WTC11 (cell line): ENCODE measurements at regions not wholly inside any gene's neighbourhood (a gene's known extent, or its start where the extent isn't known, plus 50 kb on each side); places are given as distances from the start of the nearest gene placed in this dataset.
A peak's percentile ranks its signal among the peaks of the same experiment; 100 is the strongest.
"Not testable (repeated sequence)": the region's sequence is repeated elsewhere in the genome, so short reads cannot be mapped to it uniquely, and the experiment has no call there.

Experiments
- ATAC-seq: fragments of 200-7000 bp; cut with Tn5 transposase; 2 replicates; pipeline ENCODE4 v1.10.0; 2021; ENCODE audit warnings: mild to moderate bottlenecking, moderate library complexity
- CTCF ChIA-PET: fragments of 300-600 bp; sonication (Branson Sonifier 250); formaldehyde crosslinking; loops from one replicate; lab custom pipeline; 2021; ENCODE audit warnings: antibody characterized with exemption; lab: Charles Lee
- POLR2A ChIA-PET: fragments of 350-600 bp; sonication (Branson Sonifier 250); formaldehyde crosslinking; loops from one replicate; lab custom pipeline; 2021; ENCODE audit warnings: antibody characterized with exemption; lab: Charles Lee
- DNase-seq: peaks from one replicate; pipeline ENCODE4 v3.0.0; 2021; ENCODE audit warnings: low spot score
- H3K27ac Mint-ChIP-seq: 2 replicates; pipeline ENCODE4 v1.8.0; 2021; ENCODE audit warnings: mixed read lengths
- H3K27me3 Mint-ChIP-seq: 2 replicates; pipeline ENCODE4 v1.8.0; 2021; ENCODE audit warnings: low read depth, mild to moderate bottlenecking, moderate library complexity, mixed read lengths
- H3K36me3 Mint-ChIP-seq: 2 replicates; pipeline ENCODE4 v1.8.0; 2021; ENCODE audit warnings: mixed read lengths
- H3K4me1 Mint-ChIP-seq: 2 replicates; pipeline ENCODE4 v1.8.0; 2022; ENCODE audit warnings: mixed read lengths
- H3K4me3 Mint-ChIP-seq: 2 replicates; pipeline ENCODE4 v1.8.0; 2021; ENCODE audit warnings: mild to moderate bottlenecking, moderate library complexity, mixed read lengths
- H3K9me3 Mint-ChIP-seq: 2 replicates; pipeline ENCODE4 v1.8.0; 2021; ENCODE audit warnings: mixed read lengths
- CBFB ChIP-seq: sonication (generic); formaldehyde crosslinking; IDR thresholded peaks from 2 replicates; pipeline ENCODE4 v1.8.1; 2022; ENCODE audit warnings: mild to moderate bottlenecking, low read depth, missing genetic modification reagents
- CDX4 ChIP-seq: fragments of 250-450 bp; sonication (Bioruptor Pico); IDR thresholded peaks from 2 replicates; pipeline ENCODE4 v1.9.0; 2021; ENCODE audit warnings: moderate library complexity, mild to moderate bottlenecking, inconsistent platforms, borderline replicate concordance
- ESRRA ChIP-seq: sonication (generic); formaldehyde crosslinking; IDR thresholded peaks from 2 replicates; pipeline ENCODE4 v1.8.1; 2022; ENCODE audit warnings: mild to moderate bottlenecking, missing genetic modification reagents, borderline replicate concordance
- GABPB1 ChIP-seq: sonication (generic); formaldehyde crosslinking; IDR thresholded peaks from 2 replicates; pipeline ENCODE4 v1.8.1; 2023; ENCODE audit warnings: mild to moderate bottlenecking, missing genetic modification reagents
- MAX ChIP-seq: sonication (generic); formaldehyde crosslinking; IDR thresholded peaks from 2 replicates; pipeline ENCODE4 v1.8.0; 2022; ENCODE audit warnings: mild to moderate bottlenecking, missing genetic modification reagents
- MLX ChIP-seq: sonication (generic); formaldehyde crosslinking; IDR thresholded peaks from 2 replicates; pipeline ENCODE4 v1.8.1; 2023; ENCODE audit warnings: mild to moderate bottlenecking, missing genetic modification reagents, moderate library complexity
- PRRX2 ChIP-seq: fragments of 250-450 bp; sonication (Bioruptor Pico); IDR thresholded peaks from 2 replicates; pipeline ENCODE4 v1.8.0; 2021; ENCODE audit warnings: mild to moderate bottlenecking
- RELA ChIP-seq: sonication (generic); formaldehyde crosslinking; IDR thresholded peaks from 2 replicates; pipeline ENCODE4 v1.8.1; 2022; ENCODE audit warnings: missing genetic modification reagents, mild to moderate bottlenecking, borderline replicate concordance
- SMAD3 ChIP-seq: sonication (generic); formaldehyde crosslinking; IDR thresholded peaks from 2 replicates; pipeline ENCODE4 v1.8.0; 2022; ENCODE audit warnings: missing genetic modification reagents, mild to moderate bottlenecking, borderline replicate concordance
- SP1 ChIP-seq: sonication (generic); formaldehyde crosslinking; conservative IDR thresholded peaks from 2 replicates; pipeline ENCODE4 v1.8.1; 2022; ENCODE audit warnings: missing genetic modification reagents
- STAT6 ChIP-seq: sonication (generic); formaldehyde crosslinking; conservative IDR thresholded peaks from 2 replicates; pipeline ENCODE4 v1.8.1; 2023; ENCODE audit warnings: mild to moderate bottlenecking, low read depth, missing genetic modification reagents, moderate library complexity
- TEAD4 ChIP-seq: sonication (generic); formaldehyde crosslinking; IDR thresholded peaks from 2 replicates; pipeline ENCODE4 v1.8.0; 2022; ENCODE audit warnings: mild to moderate bottlenecking, missing genetic modification reagents
- ZNF138 ChIP-seq: sonication (generic); formaldehyde crosslinking; conservative IDR thresholded peaks from 2 replicates; pipeline ENCODE4 v1.8.1; 2022; ENCODE audit warnings: mild to moderate bottlenecking, moderate library complexity, missing genetic modification reagents

- TF ChIP-seq SMAD3, result no peak
- TF ChIP-seq ZNF138, result no peak
- TF ChIP-seq TEAD4, result no peak
- TF ChIP-seq STAT6 (CRISPR knock-in tag), result no peak
- no peak for TF ChIP-seq MLX (CRISPR knock-in tag)
- no peak for TF ChIP-seq PRRX2 (CRISPR knock-in tag)
- no peak for TF ChIP-seq RELA (CRISPR knock-in tag)
Observed at GRCh38 chr16:10261077-10261476, 78.8 kb upstream of the GRIN2A start (continued).

GRCh38 chr16:10261526-10261925, 79.3 kb upstream of the GRIN2A start:
- H3K4me1 Mint-ChIP-seq, DNase-seq, H3K27me3 Mint-ChIP-seq, H3K27ac Mint-ChIP-seq, H3K9me3 Mint-ChIP-seq, H3K36me3 Mint-ChIP-seq, ATAC-seq, POLR2A ChIA-PET, H3K4me3 Mint-ChIP-seq: not testable (repeated sequence)
- CTCF ChIA-PET, result interaction anchor here (1.4 kb wide), 1 partner anchor 248 kb away, joined by 4 read pairs; no protein-coding TSS in a partner anchor

GRCh38 chr16:10262377-10263132, 80.3 kb upstream of the GRIN2A start:
- POLR2A ChIA-PET, result no interaction called here
- CTCF ChIA-PET, result no interaction called here

GRCh38 chr16:10265770-10266615, 83.8 kb upstream of the GRIN2A start:
- TF ChIP-seq CDX4 (CRISPR knock-in tag), result no peak
- peak; percentile 99 for TF ChIP-seq GABPB1 (CRISPR knock-in tag)
- Mint-ChIP-seq H3K4me1 (no peaks in the 10 kb centered on the region), H3K27me3 (no peaks in the 10 kb centered on the region), H3K27ac (no peak overlapping the region), H3K4me3 (no peak overlapping the region), H3K9me3 (peaks cover 16% of the 10 kb centered on the region), H3K36me3 (peaks cover 6% of the 10 kb centered on the region)
- no peak for ATAC-seq
- ChIA-PET CTCF (no interaction called here), POLR2A (interaction anchor here (0.6 kb wide), 1 partner anchor 362 kb away, joined by 3 read pairs; no protein-coding TSS in a partner anchor)
- no peak for DNase-seq

More at GRCh38 chr16:10262377-10263132, 80.3 kb upstream of the GRIN2A start:
- no peak for ATAC-seq
- Mint-ChIP-seq H3K27ac (no peak overlapping the region), H3K27me3 (no peaks in the 10 kb centered on the region), H3K9me3 (no peaks in the 10 kb centered on the region), H3K36me3 (no peaks in the 10 kb centered on the region), H3K4me1 (no peaks in the 10 kb centered on the region), H3K4me3 (no peak overlapping the region)
- DNase-seq, result no peak
- TF ChIP-seq ESRRA (no peak), GABPB1 (CRISPR knock-in tag) (peak; percentile 38; the same call in 1 of the 2 replicates)

- Mint-ChIP-seq H3K27ac (no peak overlapping the region), H3K9me3 (peaks cover 17% of the 10 kb centered on the region), H3K27me3 (no peaks in the 10 kb centered on the region), H3K36me3 (peaks cover 7% of the 10 kb centered on the region), H3K4me3 (no peak overlapping the region), H3K4me1 (no peaks in the 10 kb centered on the region)
- no peak for DNase-seq
- no peak for ATAC-seq
- ChIA-PET POLR2A (no interaction called here), CTCF (no interaction called here)
- TF ChIP-seq CBFB (CRISPR knock-in tag), result no peak
- TF ChIP-seq SP1 (CRISPR knock-in tag), result no peak
- no peak for TF ChIP-seq MAX (CRISPR knock-in tag)
Observed at GRCh38 chr16:10266809-10267208, 84.6 kb upstream of the GRIN2A start.
